Loucy (cell line): ENCODE measurements at regions not wholly inside any gene's neighbourhood (a gene's known extent, or its start where the extent isn't known, plus 50 kb on each side); places are given as distances from the start of the nearest gene placed in this dataset.
"Not testable (repeated sequence)": the region's sequence is repeated elsewhere in the genome, so short reads cannot be mapped to it uniquely, and the experiment has no call there.

Source experiments
- H2AFZ ChIP-seq: fragments of 200-600 bp; sonication (generic); 2 replicates; pipeline ENCODE4 v1.6.0; 2016; ENCODE audit warnings: antibody characterized with exemption, mild to moderate bottlenecking, low read length, moderate library complexity
- H3F3A ChIP-seq: fragments of 200-600 bp; 2 replicates; pipeline ENCODE4 v1.6.0; 2016; ENCODE audit warnings: antibody characterized with exemption, low read depth, mild to moderate bottlenecking
- H3K27me3 ChIP-seq: fragments of 200-600 bp; sonication (generic); 2 replicates; pipeline ENCODE4 v1.6.1; 2014; ENCODE audit warnings: low read length, mild to moderate bottlenecking; ENCODE audit not compliant: insufficient read depth, poor library complexity, severe bottlenecking
- H3K36me3 ChIP-seq: fragments of 200-600 bp; sonication (generic); 2 replicates; pipeline ENCODE4 v1.6.1; 2016; ENCODE audit warnings: low read length; ENCODE audit not compliant: insufficient read depth
- H3K4me1 ChIP-seq: fragments of 200-600 bp; sonication (generic); 2 replicates; pipeline ENCODE4 v1.5.1; 2014; ENCODE audit warnings: low read length, mild to moderate bottlenecking; ENCODE audit not compliant: insufficient read depth, poor library complexity, severe bottlenecking
- H3K4me2 ChIP-seq: fragments of 200-600 bp; sonication (generic); 2 replicates; pipeline ENCODE4 v1.6.0; 2014; ENCODE audit warnings: antibody characterized with exemption, low read length, low read depth, mild to moderate bottlenecking; ENCODE audit not compliant: poor library complexity, severe bottlenecking
- H3K4me3 ChIP-seq: fragments of 200-600 bp; sonication (generic); 2 replicates; pipeline ENCODE4 v1.5.1; 2014; ENCODE audit warnings: low read length, mild to moderate bottlenecking, mixed read lengths; ENCODE audit not compliant: poor library complexity, severe bottlenecking
- H3K79me2 ChIP-seq: fragments of 200-600 bp; sonication (generic); 2 replicates; pipeline ENCODE4 v1.6.1; 2014; ENCODE audit warnings: low read length; ENCODE audit not compliant: insufficient read depth
- H3K9ac ChIP-seq: fragments of 200-600 bp; sonication (generic); 2 replicates; pipeline ENCODE4 v1.6.0; 2014; ENCODE audit warnings: mild to moderate bottlenecking, low read depth, low read length, moderate library complexity; ENCODE audit not compliant: poor library complexity, severe bottlenecking
- H3K9me2 ChIP-seq: fragments of 200-600 bp; sonication (generic); replicated peaks from 2 replicates; pipeline ENCODE4 v1.6.1; 2016; ENCODE audit warnings: low read depth, low read length, mixed read lengths
- H3K9me3 ChIP-seq: fragments of 200-600 bp; sonication (generic); 2 replicates; pipeline ENCODE4 v1.6.1; 2014; ENCODE audit warnings: mild to moderate bottlenecking, antibody characterized with exemption, low read length, low read depth; ENCODE audit not compliant: insufficient read depth
- H4K20me1 ChIP-seq: fragments of 200-600 bp; sonication (generic); 2 replicates; pipeline ENCODE4 v1.6.0; 2014; ENCODE audit warnings: antibody characterized with exemption, low read length, mild to moderate bottlenecking; ENCODE audit not compliant: insufficient read depth, poor library complexity, severe bottlenecking
- EZH2phosphoT487 ChIP-seq: fragments of 200-600 bp; IDR thresholded peaks from 2 replicates; pipeline ENCODE4 v1.6.1; 2018; ENCODE audit warnings: antibody characterized with exemption, mild to moderate bottlenecking, moderate library complexity, borderline replicate concordance
- TF ChIP-seq, protein P1 (sequence below): fragments of 200-600 bp; sonication (generic); conservative IDR thresholded peaks from 2 replicates; pipeline ENCODE4 v1.5.1; 2014; ENCODE audit warnings: mild to moderate bottlenecking, antibody characterized with exemption, low read length

DNA sequence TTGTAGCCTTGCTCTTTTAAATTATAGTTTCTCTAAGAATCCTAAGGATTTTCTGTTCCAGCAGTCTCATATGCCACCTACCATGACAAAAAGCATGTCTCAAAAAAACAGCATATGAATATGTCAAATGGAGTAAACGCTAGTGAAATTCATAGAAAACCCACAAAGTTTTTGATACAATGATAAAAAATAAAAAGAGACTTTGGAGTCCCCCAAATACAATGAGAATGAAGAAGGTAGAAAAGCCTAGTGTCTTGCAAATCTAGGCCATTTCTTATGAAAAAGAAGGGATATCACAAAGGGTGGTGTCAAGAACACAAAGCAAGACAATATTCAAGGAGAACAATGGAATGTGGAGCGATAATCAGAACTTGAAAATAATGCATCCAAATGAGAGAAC lies 668.5 kb downstream of the PLOD2 start:
- H3F3A ChIP-seq = no peaks in the 10 kb centered on the region
- no peaks in the 10 kb centered on the region for H3K36me3 ChIP-seq
- no peak overlapping the region for H3K4me2 ChIP-seq
- H3K9me2 ChIP-seq = no peaks in the 10 kb centered on the region
- no peaks in the 10 kb centered on the region for H3K79me2 ChIP-seq
- no peaks in the 10 kb centered on the region for H3K9me3 ChIP-seq
- H3K4me1 ChIP-seq = no peaks in the 10 kb centered on the region
- no peak overlapping the region for H2AFZ ChIP-seq
- H3K4me3 ChIP-seq = no peak overlapping the region
- no peaks in the 10 kb centered on the region for H3K27me3 ChIP-seq
- no peak for TF ChIP-seq EZH2phosphoT487
- TF ChIP-seq, protein P1, sequence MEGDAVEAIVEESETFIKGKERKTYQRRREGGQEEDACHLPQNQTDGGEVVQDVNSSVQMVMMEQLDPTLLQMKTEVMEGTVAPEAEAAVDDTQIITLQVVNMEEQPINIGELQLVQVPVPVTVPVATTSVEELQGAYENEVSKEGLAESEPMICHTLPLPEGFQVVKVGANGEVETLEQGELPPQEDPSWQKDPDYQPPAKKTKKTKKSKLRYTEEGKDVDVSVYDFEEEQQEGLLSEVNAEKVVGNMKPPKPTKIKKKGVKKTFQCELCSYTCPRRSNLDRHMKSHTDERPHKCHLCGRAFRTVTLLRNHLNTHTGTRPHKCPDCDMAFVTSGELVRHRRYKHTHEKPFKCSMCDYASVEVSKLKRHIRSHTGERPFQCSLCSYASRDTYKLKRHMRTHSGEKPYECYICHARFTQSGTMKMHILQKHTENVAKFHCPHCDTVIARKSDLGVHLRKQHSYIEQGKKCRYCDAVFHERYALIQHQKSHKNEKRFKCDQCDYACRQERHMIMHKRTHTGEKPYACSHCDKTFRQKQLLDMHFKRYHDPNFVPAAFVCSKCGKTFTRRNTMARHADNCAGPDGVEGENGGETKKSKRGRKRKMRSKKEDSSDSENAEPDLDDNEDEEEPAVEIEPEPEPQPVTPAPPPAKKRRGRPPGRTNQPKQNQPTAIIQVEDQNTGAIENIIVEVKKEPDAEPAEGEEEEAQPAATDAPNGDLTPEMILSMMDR = no peak
- no peak overlapping the region for H3K9ac ChIP-seq
- H4K20me1 ChIP-seq = no peaks in the 10 kb centered on the region

DNA sequence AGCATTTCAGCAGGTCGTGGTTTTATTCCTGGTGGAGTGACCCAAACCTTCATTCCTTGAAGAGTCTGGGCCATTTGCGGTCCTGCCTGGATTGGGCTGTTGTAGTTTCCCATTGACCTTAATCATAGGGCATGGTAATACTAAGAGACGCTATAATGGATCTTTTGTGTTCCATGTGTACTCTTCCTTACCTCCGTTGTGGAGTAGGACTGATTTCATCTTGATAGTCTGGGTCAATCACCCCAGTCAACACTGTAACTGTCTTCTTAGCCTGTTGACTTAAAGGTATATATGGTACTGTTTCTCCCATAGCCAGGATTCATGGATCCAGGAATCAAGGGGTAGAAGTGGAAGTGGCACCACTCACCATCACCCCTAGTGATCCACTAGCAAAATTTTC lies 643.6 kb downstream of the PLOD2 start:
- not testable (repeated sequence) for H3K9me2 ChIP-seq, H3K9ac ChIP-seq, H3K27me3 ChIP-seq, H3F3A ChIP-seq, H3K4me2 ChIP-seq, H3K4me1 ChIP-seq, H3K4me3 ChIP-seq, H4K20me1 ChIP-seq, H2AFZ ChIP-seq, H3K9me3 ChIP-seq, H3K79me2 ChIP-seq, H3K36me3 ChIP-seq

DNA sequence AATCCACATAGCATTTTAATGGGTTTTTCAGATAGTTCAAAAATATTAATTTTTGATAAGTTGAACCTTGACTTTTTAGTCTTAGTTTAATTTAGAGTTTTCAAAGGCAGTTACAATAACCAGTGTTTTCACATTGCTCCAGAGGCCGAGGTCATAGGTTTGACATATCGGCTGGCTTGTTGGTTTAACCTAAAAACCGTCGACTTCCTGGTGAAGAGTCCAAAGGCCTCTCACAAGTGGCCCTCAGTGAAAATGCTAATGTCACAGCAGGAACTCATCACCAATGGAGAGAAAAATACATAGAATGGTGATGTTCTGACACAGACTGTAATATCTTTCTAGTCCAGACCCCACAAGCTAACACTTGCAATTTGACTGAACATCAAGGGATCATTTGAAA lies 642.3 kb downstream of the PLOD2 start:
- H2AFZ ChIP-seq = no peak overlapping the region
- no peak overlapping the region for H3K9ac ChIP-seq
- no peaks in the 10 kb centered on the region for H3K36me3 ChIP-seq
- H3K27me3 ChIP-seq = no peaks in the 10 kb centered on the region
- H4K20me1 ChIP-seq = no peaks in the 10 kb centered on the region
- no peaks in the 10 kb centered on the region for H3F3A ChIP-seq
- no peaks in the 10 kb centered on the region for H3K9me2 ChIP-seq
- TF ChIP-seq, protein P1 = no peak
- TF ChIP-seq EZH2phosphoT487 = no peak
- H3K4me3 ChIP-seq = no peak overlapping the region
- no peaks in the 10 kb centered on the region for H3K4me1 ChIP-seq
- no peaks in the 10 kb centered on the region for H3K79me2 ChIP-seq
- no peaks in the 10 kb centered on the region for H3K9me3 ChIP-seq
- H3K4me2 ChIP-seq = no peak overlapping the region

DNA sequence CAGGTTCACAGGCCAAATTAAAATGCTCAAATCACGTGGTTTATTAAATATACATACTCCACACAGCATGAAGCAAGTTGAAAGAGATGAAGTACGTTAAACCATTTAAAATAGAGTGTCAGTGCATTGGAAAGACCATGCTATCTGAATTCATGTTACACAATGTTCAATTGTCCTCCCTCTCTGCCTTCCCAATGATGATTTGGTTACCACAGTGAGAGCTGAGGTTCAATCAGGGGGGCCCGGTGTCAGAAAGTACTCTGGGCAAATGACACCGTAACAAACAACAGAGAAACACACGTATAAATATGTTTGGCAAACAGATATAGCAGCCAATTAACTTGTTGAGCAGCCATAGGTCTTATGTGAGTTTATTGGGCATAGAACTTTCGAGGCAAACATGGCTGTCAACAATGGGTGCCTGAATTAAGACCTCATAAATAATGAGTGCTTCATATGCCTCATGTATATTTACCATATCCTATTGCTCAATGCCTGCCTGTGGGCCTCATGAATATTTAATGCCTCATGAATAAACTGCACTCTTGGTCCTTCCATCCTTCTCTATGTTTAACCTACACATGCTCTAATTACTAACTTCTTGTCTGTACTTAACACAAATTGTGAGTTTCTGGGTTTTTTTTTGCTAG lies 641.5 kb downstream of the PLOD2 start:
- Histone ChIP-seq H3K9me3 (no peaks in the 10 kb centered on the region), H3K9ac (no peak overlapping the region), H3K9me2 (no peaks in the 10 kb centered on the region), H3K4me2 (no peak overlapping the region), H3K4me3 (no peak overlapping the region), H3K79me2 (no peaks in the 10 kb centered on the region), H3F3A (no peaks in the 10 kb centered on the region), H2AFZ (no peak overlapping the region), H3K27me3 (no peaks in the 10 kb centered on the region), H4K20me1 (no peaks in the 10 kb centered on the region), H3K4me1 (no peaks in the 10 kb centered on the region), H3K36me3 (no peaks in the 10 kb centered on the region)
- TF ChIP-seq, protein P1 = no peak
- TF ChIP-seq EZH2phosphoT487 = no peak
